GM23338 (cell line): ENCODE measurements at regions not wholly inside any gene's neighbourhood (a gene's known extent, or its start where the extent isn't known, plus 50 kb on each side); places are given as distances from the start of the nearest gene placed in this dataset.

Source experiments
- ATAC-seq: fragments of 200-7000 bp; cut with Tn5 transposase; 3 replicates; pipeline ENCODE4 v1.9.1; 2020
- DNase-seq: peaks from one replicate; pipeline ENCODE4 v3.0.0-alpha.2; 2015; ENCODE audit warnings: low spot score
- H2AFZ ChIP-seq: fragments of 200-600 bp; sonication (generic); 2 replicates; pipeline ENCODE4 v1.8.0; 2016; ENCODE audit warnings: antibody characterized with exemption, mild to moderate bottlenecking, moderate library complexity
- H3F3A ChIP-seq: fragments of 200-600 bp; sonication (generic); replicated peaks from 2 replicates; pipeline ENCODE4 v1.8.0; 2017; ENCODE audit warnings: antibody characterized with exemption, mixed run types, low read depth
- H3K27ac ChIP-seq: fragments of 200-600 bp; sonication (generic); 2 replicates; pipeline ENCODE4 v1.6.1; 2016; ENCODE audit warnings: low read depth
- H3K27me3 ChIP-seq: fragments of 200-600 bp; sonication (generic); 2 replicates; pipeline ENCODE4 v1.8.0; 2016; ENCODE audit warnings: mild to moderate bottlenecking, mixed run types, moderate library complexity; ENCODE audit not compliant: insufficient read depth
- H3K36me3 ChIP-seq: fragments of 200-600 bp; sonication (generic); 2 replicates; pipeline ENCODE4 v1.8.0; 2016; ENCODE audit warnings: mild to moderate bottlenecking; ENCODE audit not compliant: insufficient read depth
- H3K4me1 ChIP-seq: fragments of 200-600 bp; sonication (generic); 2 replicates; pipeline ENCODE4 v1.8.0; 2016; ENCODE audit warnings: mild to moderate bottlenecking, moderate library complexity; ENCODE audit not compliant: insufficient read depth
- H3K4me2 ChIP-seq: fragments of 200-600 bp; sonication (generic); 2 replicates; pipeline ENCODE4 v1.7.1; 2017; ENCODE audit warnings: mixed run types
- H3K4me3 ChIP-seq: fragments of 200-600 bp; sonication (generic); 2 replicates; pipeline ENCODE4 v1.6.1; 2016; ENCODE audit warnings: mixed run types
- H3K79me2 ChIP-seq: fragments of 200-600 bp; sonication (generic); replicated peaks from 2 replicates; pipeline ENCODE4 v1.8.0; 2017; ENCODE audit warnings: mild to moderate bottlenecking; ENCODE audit not compliant: insufficient read depth
- H3K9me2 ChIP-seq: fragments of 200-600 bp; sonication (generic); 2 replicates; pipeline ENCODE4 v1.8.0; 2017; ENCODE audit not compliant: insufficient read depth
- H4K20me1 ChIP-seq: fragments of 200-600 bp; sonication (generic); replicated peaks from 2 replicates; pipeline ENCODE4 v1.8.0; 2017; ENCODE audit warnings: mild to moderate bottlenecking; ENCODE audit not compliant: insufficient read depth
- H3K27ac Mint-ChIP-seq: 2 replicates; pipeline ENCODE4 v1.8.0; 2020; ENCODE audit warnings: inconsistent platforms, mild to moderate bottlenecking, moderate library complexity, mixed read lengths
- H3K27me3 Mint-ChIP-seq: 3 replicates; pipeline ENCODE4 v1.8.0; 2022; ENCODE audit warnings: low read depth, mild to moderate bottlenecking, moderate library complexity, mixed read lengths, inconsistent platforms; ENCODE audit not compliant: insufficient read depth, poor library complexity
- H3K36me3 Mint-ChIP-seq: 3 replicates; pipeline ENCODE4 v1.8.0; 2021; ENCODE audit warnings: low read depth, mild to moderate bottlenecking, inconsistent platforms, moderate library complexity, mixed read lengths
- H3K4me1 Mint-ChIP-seq: 3 replicates; pipeline ENCODE4 v1.8.0; 2020; ENCODE audit warnings: mild to moderate bottlenecking, inconsistent platforms, mixed read lengths
- H3K4me3 Mint-ChIP-seq: 3 replicates; pipeline ENCODE4 v1.8.0; 2021; ENCODE audit warnings: moderate library complexity, mild to moderate bottlenecking, inconsistent platforms, mixed read lengths
- H3K9me3 Mint-ChIP-seq: 3 replicates; pipeline ENCODE4 v1.8.0; 2020; ENCODE audit warnings: moderate library complexity, mild to moderate bottlenecking, inconsistent platforms, mixed read lengths
- CREB1 ChIP-seq: fragments of 250-450 bp; sonication (Bioruptor Pico); IDR thresholded peaks from 2 replicates; pipeline ENCODE4 v1.5.0; 2020; ENCODE audit warnings: low read depth, mild to moderate bottlenecking, moderate library complexity
- EZH2 ChIP-seq: fragments of 200-600 bp; sonication (generic); IDR thresholded peaks from one replicate; pipeline ENCODE4 v1.8.0; 2017; ENCODE audit warnings: antibody characterized with exemption, mild to moderate bottlenecking, low read depth; ENCODE audit not compliant: unreplicated experiment
- EZH2phosphoT487 ChIP-seq: fragments of 200-600 bp; sonication (generic); IDR thresholded peaks from one replicate; pipeline ENCODE4 v1.8.1; 2018; ENCODE audit warnings: antibody characterized with exemption; ENCODE audit not compliant: unreplicated experiment
- JUNB ChIP-seq: IDR thresholded peaks from one replicate; pipeline ENCODE4 v1.6.1; 2016; ENCODE audit warnings: antibody characterized with exemption; ENCODE audit not compliant: unreplicated experiment
- NANOG ChIP-seq: IDR thresholded peaks from 2 replicates; pipeline ENCODE4 v1.6.1; 2016; ENCODE audit warnings: antibody characterized with exemption, borderline replicate concordance
- POLR2AphosphoS5 ChIP-seq: IDR thresholded peaks from 2 replicates; pipeline ENCODE4 v1.6.1; 2016; ENCODE audit warnings: antibody characterized with exemption, low read depth
- STAT1 ChIP-seq: IDR thresholded peaks from one replicate; pipeline ENCODE4 v1.6.1; 2016; ENCODE audit warnings: antibody characterized with exemption; ENCODE audit not compliant: unreplicated experiment
- ZNF114 ChIP-seq: fragments of 250-450 bp; sonication (Bioruptor Pico); IDR thresholded peaks from 2 replicates; pipeline ENCODE4 v1.5.0; 2020; ENCODE audit warnings: mild to moderate bottlenecking, moderate library complexity
- ZNF331 ChIP-seq: fragments of 250-450 bp; sonication (Bioruptor Pico); IDR thresholded peaks from 2 replicates; pipeline ENCODE4 v1.5.0; 2020; ENCODE audit warnings: low read depth, mild to moderate bottlenecking, moderate library complexity
- TF ChIP-seq, protein P1 (sequence below): IDR thresholded peaks from one replicate; pipeline ENCODE4 v1.6.1; 2018; ENCODE audit warnings: antibody characterized with exemption; ENCODE audit not compliant: unreplicated experiment
- TF ChIP-seq, protein P2 (sequence below): IDR thresholded peaks from 2 replicates; pipeline ENCODE4 v1.6.1; 2016; ENCODE audit warnings: antibody characterized with exemption
- TF ChIP-seq, protein P3 (sequence below): fragments of 250-450 bp; sonication (Bioruptor Pico); IDR thresholded peaks from 2 replicates; pipeline ENCODE4 v1.5.0; 2020; ENCODE audit warnings: mild to moderate bottlenecking, moderate library complexity
- TF ChIP-seq, protein P4 (sequence below), 2 experiments: fragments of 200-600 bp in 1 of 2; sonication (generic) in 1 of 2; conservative IDR thresholded peaks; 2 replicates each; pipeline versions ENCODE4 v1.5.1 to v1.6.1; 2016 to 2017; ENCODE audit warnings: antibody characterized with exemption in 2 of 2, low read depth in 2 of 2, mild to moderate bottlenecking in 2 of 2, moderate library complexity in 1 of 2

DNA sequence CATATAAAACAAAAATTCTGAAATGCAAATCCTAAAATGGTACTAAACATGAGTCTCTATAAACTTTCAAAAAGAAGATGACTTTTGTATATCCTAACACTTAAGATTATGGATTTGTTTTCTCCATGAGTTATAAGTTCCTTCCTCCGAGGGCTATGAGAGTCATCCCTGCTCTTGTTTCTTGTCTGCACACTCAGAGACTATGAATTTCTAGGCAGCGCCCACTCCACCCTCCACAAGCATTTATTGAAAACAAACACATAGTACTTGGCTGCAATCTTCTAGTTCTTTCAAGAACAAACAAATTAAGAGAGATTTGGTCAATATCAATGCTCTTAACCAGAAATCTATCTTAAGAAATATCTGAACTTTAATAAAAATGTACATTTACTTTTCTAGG is 211.7 kb downstream of the DKK1 start:
- H3K27ac ChIP-seq, result no peak overlapping the region
- no peak overlapping the region for H3K4me2 ChIP-seq
- Mint-ChIP-seq H3K27ac (no peak overlapping the region), H3K9me3 (no peaks in the 10 kb centered on the region), H3K4me1 (no peaks in the 10 kb centered on the region), H3K27me3 (peaks cover 2% of the 10 kb centered on the region), H3K4me3 (no peak overlapping the region), H3K36me3 (no peaks in the 10 kb centered on the region)
- no peak overlapping the region for H2AFZ ChIP-seq
- no peak overlapping the region for H3K4me3 ChIP-seq
- H3K79me2 ChIP-seq, result no peaks in the 10 kb centered on the region
- no peaks in the 10 kb centered on the region for H3K9me2 ChIP-seq
- H3K4me1 ChIP-seq, result no peaks in the 10 kb centered on the region
- no peaks in the 10 kb centered on the region for H3F3A ChIP-seq
- no peaks in the 10 kb centered on the region for H3K27me3 ChIP-seq
- no peak for ATAC-seq
- TF ChIP-seq EZH2 (no peak), ZNF331 (CRISPR knock-in tag) (no peak), ZNF114 (CRISPR knock-in tag) (no peak), POLR2AphosphoS5 (no peak), NANOG (no peak), JUNB (no peak), CREB1 (no peak), STAT1 (no peak), EZH2phosphoT487 (no peak)
- TF ChIP-seq, protein P1, sequence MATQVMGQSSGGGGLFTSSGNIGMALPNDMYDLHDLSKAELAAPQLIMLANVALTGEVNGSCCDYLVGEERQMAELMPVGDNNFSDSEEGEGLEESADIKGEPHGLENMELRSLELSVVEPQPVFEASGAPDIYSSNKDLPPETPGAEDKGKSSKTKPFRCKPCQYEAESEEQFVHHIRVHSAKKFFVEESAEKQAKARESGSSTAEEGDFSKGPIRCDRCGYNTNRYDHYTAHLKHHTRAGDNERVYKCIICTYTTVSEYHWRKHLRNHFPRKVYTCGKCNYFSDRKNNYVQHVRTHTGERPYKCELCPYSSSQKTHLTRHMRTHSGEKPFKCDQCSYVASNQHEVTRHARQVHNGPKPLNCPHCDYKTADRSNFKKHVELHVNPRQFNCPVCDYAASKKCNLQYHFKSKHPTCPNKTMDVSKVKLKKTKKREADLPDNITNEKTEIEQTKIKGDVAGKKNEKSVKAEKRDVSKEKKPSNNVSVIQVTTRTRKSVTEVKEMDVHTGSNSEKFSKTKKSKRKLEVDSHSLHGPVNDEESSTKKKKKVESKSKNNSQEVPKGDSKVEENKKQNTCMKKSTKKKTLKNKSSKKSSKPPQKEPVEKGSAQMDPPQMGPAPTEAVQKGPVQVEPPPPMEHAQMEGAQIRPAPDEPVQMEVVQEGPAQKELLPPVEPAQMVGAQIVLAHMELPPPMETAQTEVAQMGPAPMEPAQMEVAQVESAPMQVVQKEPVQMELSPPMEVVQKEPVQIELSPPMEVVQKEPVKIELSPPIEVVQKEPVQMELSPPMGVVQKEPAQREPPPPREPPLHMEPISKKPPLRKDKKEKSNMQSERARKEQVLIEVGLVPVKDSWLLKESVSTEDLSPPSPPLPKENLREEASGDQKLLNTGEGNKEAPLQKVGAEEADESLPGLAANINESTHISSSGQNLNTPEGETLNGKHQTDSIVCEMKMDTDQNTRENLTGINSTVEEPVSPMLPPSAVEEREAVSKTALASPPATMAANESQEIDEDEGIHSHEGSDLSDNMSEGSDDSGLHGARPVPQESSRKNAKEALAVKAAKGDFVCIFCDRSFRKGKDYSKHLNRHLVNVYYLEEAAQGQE, result no peak
- TF ChIP-seq, protein P2, sequence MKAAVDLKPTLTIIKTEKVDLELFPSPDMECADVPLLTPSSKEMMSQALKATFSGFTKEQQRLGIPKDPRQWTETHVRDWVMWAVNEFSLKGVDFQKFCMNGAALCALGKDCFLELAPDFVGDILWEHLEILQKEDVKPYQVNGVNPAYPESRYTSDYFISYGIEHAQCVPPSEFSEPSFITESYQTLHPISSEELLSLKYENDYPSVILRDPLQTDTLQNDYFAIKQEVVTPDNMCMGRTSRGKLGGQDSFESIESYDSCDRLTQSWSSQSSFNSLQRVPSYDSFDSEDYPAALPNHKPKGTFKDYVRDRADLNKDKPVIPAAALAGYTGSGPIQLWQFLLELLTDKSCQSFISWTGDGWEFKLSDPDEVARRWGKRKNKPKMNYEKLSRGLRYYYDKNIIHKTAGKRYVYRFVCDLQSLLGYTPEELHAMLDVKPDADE, result no peak
- TF ChIP-seq, protein P3, sequence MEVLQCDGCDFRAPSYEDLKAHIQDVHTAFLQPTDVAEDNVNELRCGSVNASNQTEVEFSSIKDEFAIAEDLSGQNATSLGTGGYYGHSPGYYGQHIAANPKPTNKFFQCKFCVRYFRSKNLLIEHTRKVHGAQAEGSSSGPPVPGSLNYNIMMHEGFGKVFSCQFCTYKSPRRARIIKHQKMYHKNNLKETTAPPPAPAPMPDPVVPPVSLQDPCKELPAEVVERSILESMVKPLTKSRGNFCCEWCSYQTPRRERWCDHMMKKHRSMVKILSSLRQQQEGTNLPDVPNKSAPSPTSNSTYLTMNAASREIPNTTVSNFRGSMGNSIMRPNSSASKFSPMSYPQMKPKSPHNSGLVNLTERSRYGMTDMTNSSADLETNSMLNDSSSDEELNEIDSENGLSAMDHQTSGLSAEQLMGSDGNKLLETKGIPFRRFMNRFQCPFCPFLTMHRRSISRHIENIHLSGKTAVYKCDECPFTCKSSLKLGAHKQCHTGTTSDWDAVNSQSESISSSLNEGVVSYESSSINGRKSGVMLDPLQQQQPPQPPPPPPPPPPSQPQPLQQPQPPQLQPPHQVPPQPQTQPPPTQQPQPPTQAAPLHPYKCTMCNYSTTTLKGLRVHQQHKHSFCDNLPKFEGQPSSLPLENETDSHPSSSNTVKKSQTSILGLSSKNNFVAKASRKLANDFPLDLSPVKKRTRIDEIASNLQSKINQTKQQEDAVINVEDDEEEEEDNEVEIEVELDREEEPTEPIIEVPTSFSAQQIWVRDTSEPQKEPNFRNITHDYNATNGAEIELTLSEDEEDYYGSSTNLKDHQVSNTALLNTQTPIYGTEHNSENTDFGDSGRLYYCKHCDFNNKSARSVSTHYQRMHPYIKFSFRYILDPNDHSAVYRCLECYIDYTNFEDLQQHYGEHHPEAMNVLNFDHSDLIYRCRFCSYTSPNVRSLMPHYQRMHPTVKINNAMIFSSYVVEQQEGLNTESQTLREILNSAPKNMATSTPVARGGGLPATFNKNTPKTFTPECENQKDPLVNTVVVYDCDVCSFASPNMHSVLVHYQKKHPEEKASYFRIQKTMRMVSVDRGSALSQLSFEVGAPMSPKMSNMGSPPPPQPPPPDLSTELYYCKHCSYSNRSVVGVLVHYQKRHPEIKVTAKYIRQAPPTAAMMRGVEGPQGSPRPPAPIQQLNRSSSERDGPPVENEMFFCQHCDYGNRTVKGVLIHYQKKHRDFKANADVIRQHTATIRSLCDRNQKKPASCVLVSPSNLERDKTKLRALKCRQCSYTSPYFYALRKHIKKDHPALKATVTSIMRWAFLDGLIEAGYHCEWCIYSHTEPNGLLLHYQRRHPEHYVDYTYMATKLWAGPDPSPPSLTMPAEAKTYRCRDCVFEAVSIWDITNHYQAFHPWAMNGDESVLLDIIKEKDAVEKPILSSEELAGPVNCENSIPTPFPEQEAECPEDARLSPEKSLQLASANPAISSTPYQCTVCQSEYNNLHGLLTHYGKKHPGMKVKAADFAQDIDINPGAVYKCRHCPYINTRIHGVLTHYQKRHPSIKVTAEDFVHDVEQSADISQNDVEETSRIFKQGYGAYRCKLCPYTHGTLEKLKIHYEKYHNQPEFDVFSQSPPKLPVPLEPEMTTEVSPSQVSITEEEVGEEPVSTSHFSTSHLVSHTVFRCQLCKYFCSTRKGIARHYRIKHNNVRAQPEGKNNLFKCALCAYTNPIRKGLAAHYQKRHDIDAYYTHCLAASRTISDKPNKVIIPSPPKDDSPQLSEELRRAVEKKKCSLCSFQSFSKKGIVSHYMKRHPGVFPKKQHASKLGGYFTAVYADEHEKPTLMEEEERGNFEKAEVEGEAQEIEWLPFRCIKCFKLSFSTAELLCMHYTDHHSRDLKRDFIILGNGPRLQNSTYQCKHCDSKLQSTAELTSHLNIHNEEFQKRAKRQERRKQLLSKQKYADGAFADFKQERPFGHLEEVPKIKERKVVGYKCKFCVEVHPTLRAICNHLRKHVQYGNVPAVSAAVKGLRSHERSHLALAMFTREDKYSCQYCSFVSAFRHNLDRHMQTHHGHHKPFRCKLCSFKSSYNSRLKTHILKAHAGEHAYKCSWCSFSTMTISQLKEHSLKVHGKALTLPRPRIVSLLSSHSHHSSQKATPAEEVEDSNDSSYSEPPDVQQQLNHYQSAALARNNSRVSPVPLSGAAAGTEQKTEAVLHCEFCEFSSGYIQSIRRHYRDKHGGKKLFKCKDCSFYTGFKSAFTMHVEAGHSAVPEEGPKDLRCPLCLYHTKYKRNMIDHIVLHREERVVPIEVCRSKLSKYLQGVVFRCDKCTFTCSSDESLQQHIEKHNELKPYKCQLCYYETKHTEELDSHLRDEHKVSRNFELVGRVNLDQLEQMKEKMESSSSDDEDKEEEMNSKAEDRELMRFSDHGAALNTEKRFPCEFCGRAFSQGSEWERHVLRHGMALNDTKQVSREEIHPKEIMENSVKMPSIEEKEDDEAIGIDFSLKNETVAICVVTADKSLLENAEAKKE, result no peak
- TF ChIP-seq, protein P4, sequence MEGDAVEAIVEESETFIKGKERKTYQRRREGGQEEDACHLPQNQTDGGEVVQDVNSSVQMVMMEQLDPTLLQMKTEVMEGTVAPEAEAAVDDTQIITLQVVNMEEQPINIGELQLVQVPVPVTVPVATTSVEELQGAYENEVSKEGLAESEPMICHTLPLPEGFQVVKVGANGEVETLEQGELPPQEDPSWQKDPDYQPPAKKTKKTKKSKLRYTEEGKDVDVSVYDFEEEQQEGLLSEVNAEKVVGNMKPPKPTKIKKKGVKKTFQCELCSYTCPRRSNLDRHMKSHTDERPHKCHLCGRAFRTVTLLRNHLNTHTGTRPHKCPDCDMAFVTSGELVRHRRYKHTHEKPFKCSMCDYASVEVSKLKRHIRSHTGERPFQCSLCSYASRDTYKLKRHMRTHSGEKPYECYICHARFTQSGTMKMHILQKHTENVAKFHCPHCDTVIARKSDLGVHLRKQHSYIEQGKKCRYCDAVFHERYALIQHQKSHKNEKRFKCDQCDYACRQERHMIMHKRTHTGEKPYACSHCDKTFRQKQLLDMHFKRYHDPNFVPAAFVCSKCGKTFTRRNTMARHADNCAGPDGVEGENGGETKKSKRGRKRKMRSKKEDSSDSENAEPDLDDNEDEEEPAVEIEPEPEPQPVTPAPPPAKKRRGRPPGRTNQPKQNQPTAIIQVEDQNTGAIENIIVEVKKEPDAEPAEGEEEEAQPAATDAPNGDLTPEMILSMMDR (conservative IDR thresholded peaks at IDR 0.05; ENCODE audit: low read depth in 2 of 2), result no peak
- no peaks in the 10 kb centered on the region for H3K36me3 ChIP-seq
- no peaks in the 10 kb centered on the region for H4K20me1 ChIP-seq
- no peak for DNase-seq
